ENCODE measurements at regions not wholly inside any gene's neighbourhood (a gene's known extent, or its start where the extent isn't known, plus 50 kb on each side); places are given as distances from the start of the nearest gene placed in this dataset.

DNA sequence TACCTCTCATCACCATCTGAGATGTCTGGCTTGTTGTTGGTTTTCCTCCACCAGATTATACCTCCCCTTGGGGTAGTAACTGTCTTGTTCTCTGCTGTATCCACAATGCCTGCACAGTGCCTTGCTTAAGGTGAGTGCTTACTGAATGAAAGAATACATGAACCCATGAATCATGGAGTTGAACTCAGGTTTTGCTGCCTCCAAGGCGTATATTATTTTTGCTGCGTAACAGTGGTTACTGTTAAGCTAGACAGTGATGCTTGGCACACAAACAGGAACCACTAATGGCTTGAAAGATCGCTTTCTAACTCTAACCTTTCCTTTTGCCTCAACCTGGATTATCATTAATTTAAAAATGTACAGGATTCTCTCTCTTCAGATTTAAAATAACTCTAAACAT is 695.8 kb downstream of the TOX3 start (continued):
- TF ChIP-seq, protein P1, sequence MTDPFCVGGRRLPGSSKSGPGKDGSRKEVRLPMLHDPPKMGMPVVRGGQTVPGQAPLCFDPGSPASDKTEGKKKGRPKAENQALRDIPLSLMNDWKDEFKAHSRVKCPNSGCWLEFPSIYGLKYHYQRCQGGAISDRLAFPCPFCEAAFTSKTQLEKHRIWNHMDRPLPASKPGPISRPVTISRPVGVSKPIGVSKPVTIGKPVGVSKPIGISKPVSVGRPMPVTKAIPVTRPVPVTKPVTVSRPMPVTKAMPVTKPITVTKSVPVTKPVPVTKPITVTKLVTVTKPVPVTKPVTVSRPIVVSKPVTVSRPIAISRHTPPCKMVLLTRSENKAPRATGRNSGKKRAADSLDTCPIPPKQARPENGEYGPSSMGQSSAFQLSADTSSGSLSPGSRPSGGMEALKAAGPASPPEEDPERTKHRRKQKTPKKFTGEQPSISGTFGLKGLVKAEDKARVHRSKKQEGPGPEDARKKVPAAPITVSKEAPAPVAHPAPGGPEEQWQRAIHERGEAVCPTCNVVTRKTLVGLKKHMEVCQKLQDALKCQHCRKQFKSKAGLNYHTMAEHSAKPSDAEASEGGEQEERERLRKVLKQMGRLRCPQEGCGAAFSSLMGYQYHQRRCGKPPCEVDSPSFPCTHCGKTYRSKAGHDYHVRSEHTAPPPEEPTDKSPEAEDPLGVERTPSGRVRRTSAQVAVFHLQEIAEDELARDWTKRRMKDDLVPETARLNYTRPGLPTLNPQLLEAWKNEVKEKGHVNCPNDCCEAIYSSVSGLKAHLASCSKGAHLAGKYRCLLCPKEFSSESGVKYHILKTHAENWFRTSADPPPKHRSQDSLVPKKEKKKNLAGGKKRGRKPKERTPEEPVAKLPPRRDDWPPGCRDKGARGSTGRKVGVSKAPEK (CRISPR knock-in tag; IDR thresholded peaks at IDR 0.05; ENCODE audit: borderline replicate concordance) = no peak
- TF ChIP-seq CBX1 (IDR thresholded peaks at IDR 0.05; ENCODE audit: low read depth) = no peak

DNA sequence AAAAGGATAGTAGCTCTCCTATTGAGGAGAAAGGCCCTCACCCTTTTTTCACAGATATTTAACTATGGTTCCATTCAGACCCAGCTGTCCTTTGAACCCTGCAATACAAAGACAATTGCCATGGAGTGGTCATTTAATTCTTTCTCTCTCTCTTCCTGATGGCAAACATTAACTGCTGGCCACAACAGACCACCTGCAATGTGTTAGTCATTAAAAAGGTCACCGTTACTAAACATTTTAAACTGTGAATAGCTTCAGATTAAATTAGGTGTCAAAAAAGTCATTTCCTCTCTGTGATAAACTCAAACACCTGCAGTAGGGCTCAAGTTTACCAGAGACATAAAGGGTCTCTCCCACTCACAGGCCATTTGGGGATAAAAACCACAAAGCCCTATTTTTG is 697.2 kb downstream of the TOX3 start:
- H3K27me3 ChIP-seq (ENCODE audit: control insufficient read depth in 1 of 2, insufficient read depth in 2 of 2, low read length in 2 of 2) = no peaks in the 10 kb centered on the region
- ChIA-PET POLR2A (no interaction called here), CTCF (ENCODE audit: low intra/inter-chr PET ratio, low total read pairs) (no interaction called here)
- H4K20me1 ChIP-seq (ENCODE audit: insufficient read depth, low read length) = no peaks in the 10 kb centered on the region
- H3K9ac ChIP-seq (ENCODE audit: insufficient read depth, low read depth, low read length) = no peak overlapping the region
- no peak overlapping the region for H3K27ac ChIP-seq (ENCODE audit: extremely low read length, insufficient read depth, low read length)
- H3K9me3 ChIP-seq (ENCODE audit: low read length) = no peaks in the 10 kb centered on the region
- no peaks in the 10 kb centered on the region for H3K4me1 ChIP-seq (ENCODE audit: insufficient read depth, low read length)
- intact Hi-C loops (cut with micrococcal nuclease; ENCODE audit: unreplicated experiment) = no loop called here
- FAIRE-seq (no peak), ATAC-seq (no peak), DNase-seq (ENCODE audit: low spot score) (no peak)
- H3K79me2 ChIP-seq (ENCODE audit: insufficient read depth, low read length) = no peaks in the 10 kb centered on the region
- 40% methylated on average over 1 of the region's 1 CpG for WGBS (ENCODE audit: low lambda C conversion rate)
- BruUV-seq (replicated peaks) = no TSS peak
- H3K4me3 ChIP-seq (replicated peaks in 1 of 3; ENCODE audit: insufficient read depth in 1 of 3, low read depth in 2 of 3, low read length in 3 of 3) = no peak overlapping the region
- TF ChIP-seq ZNF619 (CRISPR knock-in tag; IDR thresholded peaks at IDR 0.05) (no peak), ETV6 (CRISPR knock-in tag; conservative IDR thresholded peaks at IDR 0.05) (no peak), HNRNPK (IDR thresholded peaks at IDR 0.05; ENCODE audit: low read depth, low read length, poor library complexity, severe bottlenecking) (no peak), ZFP36L2 (CRISPR knock-in tag; IDR thresholded peaks at IDR 0.05) (no peak), ZNF317 (CRISPR knock-in tag; IDR thresholded peaks at IDR 0.05) (no peak), HMG20A (CRISPR knock-in tag; IDR thresholded peaks at IDR 0.05; ENCODE audit: borderline replicate concordance) (no peak)
- TF ChIP-seq, protein P2, sequence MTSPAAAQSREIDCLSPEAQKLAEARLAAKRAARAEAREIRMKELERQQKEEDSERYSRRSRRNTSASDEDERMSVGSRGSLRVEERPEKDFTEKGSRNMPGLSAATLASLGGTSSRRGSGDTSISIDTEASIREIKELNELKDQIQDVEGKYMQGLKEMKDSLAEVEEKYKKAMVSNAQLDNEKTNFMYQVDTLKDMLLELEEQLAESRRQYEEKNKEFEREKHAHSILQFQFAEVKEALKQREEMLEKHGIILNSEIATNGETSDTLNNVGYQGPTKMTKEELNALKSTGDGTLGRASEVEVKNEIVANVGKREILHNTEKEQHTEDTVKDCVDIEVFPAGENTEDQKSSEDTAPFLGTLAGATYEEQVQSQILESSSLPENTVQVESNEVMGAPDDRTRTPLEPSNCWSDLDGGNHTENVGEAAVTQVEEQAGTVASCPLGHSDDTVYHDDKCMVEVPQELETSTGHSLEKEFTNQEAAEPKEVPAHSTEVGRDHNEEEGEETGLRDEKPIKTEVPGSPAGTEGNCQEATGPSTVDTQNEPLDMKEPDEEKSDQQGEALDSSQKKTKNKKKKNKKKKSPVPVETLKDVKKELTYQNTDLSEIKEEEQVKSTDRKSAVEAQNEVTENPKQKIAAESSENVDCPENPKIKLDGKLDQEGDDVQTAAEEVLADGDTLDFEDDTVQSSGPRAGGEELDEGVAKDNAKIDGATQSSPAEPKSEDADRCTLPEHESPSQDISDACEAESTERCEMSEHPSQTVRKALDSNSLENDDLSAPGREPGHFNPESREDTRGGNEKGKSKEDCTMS (CRISPR knock-in tag; conservative IDR thresholded peaks at IDR 0.05) = no peak
- no peak overlapping the region for H3K4me2 ChIP-seq (ENCODE audit: low read depth, low read length)
- H2AFZ ChIP-seq (ENCODE audit: low read length) = no peak overlapping the region
- no peaks in the 10 kb centered on the region for H3K36me3 ChIP-seq (replicated peaks in 1 of 2; ENCODE audit: control insufficient read depth in 1 of 2, insufficient read depth in 2 of 2, low read length in 2 of 2)
- in situ Hi-C loops (cut with HindIII; ENCODE audit: extremely low pct_ligation_motif_present, low pct_unique_long_range_greater_than_20kb) = no loop called here
